Activated CD4-positive, alpha-beta T cell treated with anti-CD3 and anti-CD28 coated beads, Interleukin-2, Interleukin-6, amounts not matched to agents 100 ng/mL and 50 ng/mL, durations not matched to agents 16 hours and 8 hours (primary cell): ENCODE measurements at regions not wholly inside any gene's neighbourhood (a gene's known extent, or its start where the extent isn't known, plus 50 kb on each side); places are given as distances from the start of the nearest gene placed in this dataset.

Source experiments
- DNase-seq: peaks from one replicate; pipeline ENCODE4 v3.0.0-alpha.2; 2020

GRCh38 chr15:31264559-31265089, 62.0 kb upstream of the KLF13 start:
- no peak for DNase-seq

GRCh38 chr15:31265090-31265870, 61.4 kb upstream of the KLF13 start:
- DNase-seq: no peak

- peak; percentile 85 for DNase-seq
Observed at GRCh38 chr15:31265871-31266711, 60.5 kb upstream of the KLF13 start.

- DNase-seq: no peak
Observed at GRCh38 chr15:31266712-31267111, 59.9 kb upstream of the KLF13 start.

- no peak for DNase-seq
Observed at GRCh38 chr15:31267161-31268107, 59.2 kb upstream of the KLF13 start.

- no peak for DNase-seq
Observed at GRCh38 chr15:31268108-31268501, 58.5 kb upstream of the KLF13 start.

GRCh38 chr15:31268911-31269784, 57.5 kb upstream of the KLF13 start:
- no peak for DNase-seq

GRCh38 chr15:31269816-31270575, 56.6 kb upstream of the KLF13 start:
- DNase-seq: no peak

- no peak for DNase-seq
Observed at GRCh38 chr15:31270767-31271166, 55.9 kb upstream of the KLF13 start.

- no peak for DNase-seq
Observed at GRCh38 chr15:31271224-31271635, 55.4 kb upstream of the KLF13 start.

GRCh38 chr15:31271711-31272557, 54.7 kb upstream of the KLF13 start:
- DNase-seq: no peak

- no peak for DNase-seq
Observed at GRCh38 chr15:31272558-31273257, 53.9 kb upstream of the KLF13 start.

GRCh38 chr15:31273258-31273941, 53.2 kb upstream of the KLF13 start:
- no peak for DNase-seq

- DNase-seq: no peak
Observed at GRCh38 chr15:31274496-31275330, 51.9 kb upstream of the KLF13 start.

- DNase-seq: no peak
Observed at GRCh38 chr15:31275331-31276262, 51.0 kb upstream of the KLF13 start.

GRCh38 chr15:31276596-31277298, 49.9 kb upstream of the KLF13 start:
- no peak for DNase-seq
